Limb (tissue), 2 donors: ENCODE measurements at regions not wholly inside any gene's neighbourhood (a gene's known extent, or its start where the extent isn't known, plus 50 kb on each side); places are given as distances from the start of the nearest gene placed in this dataset.
A peak's percentile ranks its signal among the peaks of the same experiment; 100 is the strongest.

Source experiments
- DNase-seq, 2 donors: peaks; one replicate each; pipeline ENCODE4 v3.0.0-alpha.2; 2016; ENCODE audit errors: extremely low spot score in 2 of 2

DNA sequence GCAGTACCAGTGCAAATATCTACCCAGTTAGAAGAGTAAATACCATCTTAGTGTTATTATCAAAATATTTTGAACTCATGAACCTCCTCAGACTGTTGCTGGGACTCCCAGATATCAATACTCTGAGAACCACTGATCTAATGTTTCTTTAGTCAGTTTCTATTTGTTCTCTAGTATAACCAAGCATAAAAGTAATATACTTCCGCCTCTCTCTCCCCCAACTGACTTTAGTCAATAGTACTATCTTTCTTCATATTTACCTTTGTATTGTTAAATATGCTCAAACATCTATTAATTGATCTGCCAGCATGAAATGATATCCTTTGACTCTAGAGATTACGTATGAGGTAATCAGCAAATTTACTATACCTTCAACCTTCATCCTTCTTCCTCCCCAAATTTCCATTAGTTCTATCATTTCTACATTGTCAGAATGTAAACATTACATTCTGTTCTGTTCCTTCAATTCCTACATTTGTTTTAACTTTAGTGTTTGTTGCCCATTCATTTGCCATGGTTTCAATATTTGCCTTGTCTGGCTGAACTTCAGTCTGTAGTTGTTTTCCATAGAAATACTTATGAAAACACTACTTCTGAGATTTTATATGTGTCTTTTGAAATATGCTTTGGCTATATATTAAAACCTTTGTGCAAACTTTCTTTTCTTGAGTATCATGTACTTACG lies 192.5 kb upstream of the PDE3A start:
- no peak for DNase-seq

GRCh38 chr12:20181416-20182180 lies 186.7 kb upstream of the PDE3A start:
- no peak for DNase-seq

DNA sequence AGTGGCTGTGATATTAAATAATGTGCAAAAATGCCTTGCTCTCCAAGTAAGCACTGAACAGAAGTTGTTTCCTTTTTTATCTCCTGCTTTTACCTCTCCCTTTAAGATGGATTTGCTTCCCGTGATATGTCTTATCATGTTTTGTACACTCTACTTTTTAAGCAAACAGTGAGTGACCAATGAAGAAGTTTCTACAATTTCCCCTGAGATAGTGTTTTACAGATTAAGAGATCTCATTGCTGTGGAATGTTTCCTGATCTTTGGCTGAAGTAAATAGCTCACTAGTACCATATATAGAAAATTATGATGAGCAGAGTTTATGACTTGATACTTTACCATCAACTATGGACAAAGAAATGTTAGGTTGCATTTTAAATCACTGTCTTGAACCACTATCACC lies 184.8 kb upstream of the PDE3A start:
- peak in 1 of 2 donors; percentile 30 for DNase-seq

- DNase-seq = no peak
These were observed 183.8 kb upstream of the PDE3A start for GRCh38 chr12:20184514-20184913.

DNA sequence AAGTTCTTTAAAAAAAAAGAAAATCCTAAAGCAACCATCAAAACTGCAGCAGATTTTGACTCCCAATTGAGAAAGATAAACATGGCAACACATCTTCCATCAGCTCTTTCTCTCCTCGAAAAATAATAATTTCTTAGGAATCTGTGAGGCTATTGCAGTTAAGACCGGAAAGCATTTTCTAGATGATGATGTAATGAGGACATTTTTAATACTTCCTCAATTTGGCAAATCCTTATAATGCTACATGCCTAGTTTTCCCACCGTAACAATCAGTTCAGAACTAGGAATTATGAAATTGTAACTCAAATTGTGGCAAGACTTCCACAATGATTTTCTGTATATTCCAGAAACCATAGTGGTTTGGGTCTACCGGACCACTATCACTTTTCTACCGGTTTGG lies 180.9 kb upstream of the PDE3A start:
- no peak for DNase-seq

DNA sequence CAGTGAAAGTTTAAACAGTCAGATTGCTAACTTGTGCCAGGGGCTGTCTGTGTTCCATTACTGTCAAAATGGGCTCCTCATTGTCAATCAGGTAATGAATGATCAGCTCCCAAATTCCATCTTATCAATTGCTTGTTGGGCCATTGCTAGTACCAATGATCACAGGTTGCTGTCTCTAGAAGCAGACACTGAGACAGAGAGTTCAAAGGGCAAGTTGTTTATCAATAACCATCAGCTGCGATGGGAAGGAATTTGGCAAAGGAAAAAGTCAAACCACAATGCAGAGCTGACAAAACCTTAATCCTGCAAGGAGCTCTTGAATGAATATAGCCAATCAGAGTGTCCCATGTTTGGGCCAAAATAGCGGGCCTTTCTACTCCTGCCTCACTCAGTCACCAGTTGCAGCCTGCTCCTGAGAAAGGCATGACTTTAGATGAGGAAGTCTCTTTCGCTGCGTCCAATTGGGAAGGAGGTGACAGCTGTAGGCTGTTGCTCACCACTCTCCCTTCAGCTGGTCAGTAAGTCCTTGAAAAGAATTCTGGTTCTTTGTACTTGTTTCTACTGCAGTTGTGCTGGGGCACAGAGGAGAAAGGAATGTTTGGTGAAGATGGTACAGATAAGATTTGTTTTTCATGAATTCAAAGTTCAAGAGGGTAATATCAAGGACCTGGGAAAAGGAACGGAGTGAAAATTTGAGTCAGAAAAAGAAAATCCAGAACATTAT lies 179.2 kb upstream of the PDE3A start:
- no peak for DNase-seq

- DNase-seq = no peak
These were observed 178.6 kb upstream of the PDE3A start for GRCh38 chr12:20189767-20190166.

- DNase-seq = no peak
These were observed 174.2 kb upstream of the PDE3A start for GRCh38 chr12:20194171-20194570.

GRCh38 chr12:20196767-20197166 lies 171.6 kb upstream of the PDE3A start:
- DNase-seq = no peak

DNA sequence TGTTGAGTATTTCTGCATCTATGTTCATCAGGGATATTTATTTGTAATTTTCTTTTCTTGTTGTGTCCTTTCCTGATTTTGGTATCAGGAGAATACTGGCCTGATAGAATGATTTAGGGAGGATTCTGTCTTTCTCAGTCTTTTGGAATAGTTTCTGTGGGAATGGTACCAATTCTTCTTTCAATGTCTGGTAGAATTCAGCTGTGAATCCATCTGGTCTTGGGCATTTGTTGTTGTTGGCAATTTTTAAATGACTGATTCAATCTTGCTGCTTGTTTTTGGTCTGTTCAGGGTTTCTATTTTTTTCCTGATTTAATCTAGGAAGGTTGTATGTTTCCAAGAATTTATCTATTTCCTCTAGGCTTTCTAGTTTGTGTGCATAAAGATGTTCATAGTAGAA lies 170.9 kb upstream of the PDE3A start:
- DNase-seq = no peak

DNA sequence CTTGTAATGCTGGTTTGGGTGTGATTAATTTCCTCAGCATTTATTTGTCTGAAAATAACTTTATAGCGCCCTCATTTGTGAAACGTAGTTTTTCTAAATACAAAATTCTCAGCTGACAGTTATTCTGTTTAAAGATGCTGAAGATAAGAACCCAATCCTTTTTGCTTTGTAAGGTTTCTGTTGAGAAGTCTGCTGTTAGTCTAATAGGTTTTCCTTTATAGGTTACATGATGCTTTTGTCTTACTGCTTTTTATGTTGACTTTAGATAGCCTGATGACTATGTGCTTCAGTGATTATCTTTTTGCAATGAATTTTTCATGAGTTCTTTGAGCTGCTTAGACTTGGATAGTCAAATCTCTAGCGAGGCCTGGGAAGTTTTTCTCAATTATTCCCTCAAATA lies 168.6 kb upstream of the PDE3A start:
- no peak for DNase-seq

- no peak for DNase-seq
These were observed 166.6 kb upstream of the PDE3A start for GRCh38 chr12:20201733-20202132.

GRCh38 chr12:20205854-20206253 lies 162.5 kb upstream of the PDE3A start:
- no peak for DNase-seq

GRCh38 chr12:20206410-20206809 lies 161.9 kb upstream of the PDE3A start:
- no peak for DNase-seq

GRCh38 chr12:20210621-20211215 lies 157.6 kb upstream of the PDE3A start:
- no peak for DNase-seq

- DNase-seq = no peak
These were observed 156.8 kb upstream of the PDE3A start for GRCh38 chr12:20211541-20211940.

DNA sequence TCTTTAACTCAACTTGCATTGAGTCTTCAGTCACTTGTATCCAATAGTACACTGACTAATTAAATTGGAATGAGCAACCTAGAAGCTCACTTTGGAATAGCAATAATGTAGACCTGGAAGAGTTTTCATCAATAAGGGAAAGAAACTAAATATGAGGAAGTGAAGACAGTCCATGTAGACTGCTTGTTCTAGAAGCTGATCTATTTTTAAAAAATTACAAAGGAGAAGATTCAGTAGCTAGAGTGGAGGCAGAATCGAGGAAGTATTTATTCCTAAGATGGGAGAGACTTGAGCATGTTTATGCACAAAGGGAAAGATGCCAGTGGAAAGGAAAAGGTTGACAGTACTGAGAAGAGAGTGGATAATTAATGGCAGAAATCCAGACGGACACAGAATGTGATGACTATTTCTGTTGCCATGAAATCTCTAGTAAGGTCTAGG lies 156.3 kb upstream of the PDE3A start:
- DNase-seq = peak in 1 of 2 donors; percentile 42

DNA sequence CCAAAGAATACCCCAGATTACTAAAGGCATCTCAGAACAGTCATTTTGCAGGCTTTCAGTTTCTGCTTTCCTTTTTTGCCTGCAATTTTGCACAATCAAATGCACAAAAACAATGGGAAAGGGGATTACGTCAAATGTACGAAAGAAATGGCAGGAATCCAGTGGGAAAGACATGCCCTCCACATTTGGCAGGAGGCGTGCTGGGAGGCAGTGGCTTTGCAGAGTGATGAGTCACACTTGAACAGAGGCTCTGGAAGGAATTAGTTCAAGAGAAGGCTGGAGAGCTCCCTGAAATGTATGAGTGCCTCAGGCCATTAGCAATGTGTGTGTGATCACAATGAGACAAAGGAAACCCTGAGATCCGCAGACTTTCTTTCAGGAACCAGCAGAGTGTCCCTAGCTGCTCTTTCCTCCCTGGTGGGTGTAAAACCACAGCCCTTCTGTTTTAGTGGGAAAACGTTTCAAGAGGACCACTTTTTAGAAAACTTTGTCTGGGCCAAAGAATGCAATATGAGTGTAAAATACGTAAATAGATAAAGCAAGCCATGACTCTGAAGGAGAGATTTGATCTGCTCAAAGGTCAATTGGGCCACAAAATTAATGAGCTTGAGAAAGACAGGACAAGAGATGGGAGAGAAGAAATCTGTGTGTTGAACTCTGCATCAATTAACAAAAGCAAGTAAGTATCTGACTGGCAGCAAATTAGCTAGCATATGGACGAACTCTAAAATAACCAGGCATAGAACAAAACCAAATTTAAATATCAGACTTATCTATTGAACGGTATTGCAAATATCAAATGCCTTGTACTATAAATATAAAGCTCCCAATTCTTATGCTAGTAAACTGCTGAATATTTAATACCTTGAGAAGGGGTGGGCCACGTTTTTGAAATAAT lies 155.4 kb upstream of the PDE3A start:
- DNase-seq = peak; percentile 66 to 90

DNA sequence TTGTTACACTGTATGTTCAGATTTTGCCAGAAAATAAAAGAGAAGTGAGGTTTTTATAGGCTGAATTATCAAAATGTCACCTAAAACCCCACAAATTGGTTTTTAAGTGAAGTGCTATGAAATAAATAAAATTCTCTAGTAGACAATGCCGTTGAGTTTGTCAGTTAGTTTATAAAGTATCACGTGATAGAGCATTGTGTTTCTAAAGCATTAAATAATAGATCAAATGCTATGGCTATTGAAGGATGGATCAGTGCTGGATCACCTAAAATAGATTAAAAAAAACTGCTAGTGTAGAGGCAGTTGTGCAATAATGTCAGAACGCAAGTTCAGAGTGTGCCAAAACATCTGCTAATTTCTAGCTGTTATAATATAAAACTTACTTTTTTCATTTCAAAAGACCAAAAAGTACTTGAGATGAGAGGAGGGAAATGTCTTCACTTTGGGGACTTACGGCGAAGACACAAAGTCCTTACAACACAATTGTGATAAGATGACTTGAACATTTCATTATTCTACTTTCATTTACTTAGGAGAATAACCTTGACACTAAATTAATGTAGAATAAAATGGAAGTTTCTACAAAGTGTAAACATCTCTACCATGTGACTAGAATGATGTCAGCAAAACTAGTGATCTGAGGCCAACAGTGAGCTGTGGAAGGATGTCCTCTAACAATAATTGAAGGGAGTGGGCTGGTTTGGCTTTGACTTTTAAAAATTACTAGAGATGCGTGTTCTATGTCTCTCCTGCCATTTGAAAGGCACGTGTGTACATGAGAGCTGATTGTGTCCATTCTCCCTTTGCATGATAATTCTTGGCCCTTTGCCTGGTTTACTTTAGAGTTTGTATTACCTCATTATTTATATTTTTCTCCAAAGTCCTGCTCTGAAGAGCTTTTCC lies 154.4 kb upstream of the PDE3A start:
- DNase-seq = peak in 1 of 2 donors; percentile 25

DNA sequence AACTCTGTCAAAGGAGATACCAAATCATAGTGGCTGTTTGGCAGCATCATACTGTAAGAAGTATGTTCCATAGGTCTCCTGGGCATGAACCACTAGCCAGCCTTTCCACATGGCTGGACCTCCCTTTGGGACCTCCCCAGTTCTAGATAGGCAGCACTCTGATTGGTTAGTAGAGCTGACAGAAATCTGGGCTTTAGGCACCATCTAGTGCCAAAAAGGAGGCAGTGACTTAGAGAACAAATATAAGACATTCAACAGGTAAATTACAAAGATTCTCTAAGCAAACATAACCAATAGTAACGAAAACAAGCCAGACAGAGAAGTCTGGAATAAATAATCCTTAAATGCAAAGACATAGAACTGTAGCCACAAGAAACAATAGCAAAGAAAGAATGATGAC lies 148.0 kb upstream of the PDE3A start:
- DNase-seq = no peak
